Mesendoderm (in vitro differentiated cells): ENCODE measurements at regions not wholly inside any gene's neighbourhood (a gene's known extent, or its start where the extent isn't known, plus 50 kb on each side); places are given as distances from the start of the nearest gene placed in this dataset.

Experiments used
- DNase-seq: peaks from one replicate; pipeline ENCODE4 v3.0.0; 2013
- H2AK5ac ChIP-seq: 2 replicates; pipeline ENCODE4 v1.6.1; 2013; ENCODE audit warnings: low read length, inconsistent platforms
- H2BK120ac ChIP-seq: 2 replicates; pipeline ENCODE4 v1.6.1; 2013; ENCODE audit warnings: low read depth, mild to moderate bottlenecking, low read length, moderate library complexity, mixed read lengths
- H2BK15ac ChIP-seq: replicated peaks from 2 replicates; pipeline ENCODE4 v1.6.1; 2013; ENCODE audit warnings: low read depth, mild to moderate bottlenecking, moderate library complexity
- H2BK5ac ChIP-seq: 2 replicates; pipeline ENCODE4 v1.6.1; 2013; ENCODE audit warnings: low read length, inconsistent platforms
- H3K18ac ChIP-seq: 2 replicates; pipeline ENCODE4 v1.6.1; 2013; ENCODE audit warnings: mild to moderate bottlenecking, low read length, mixed read lengths
- H3K23ac ChIP-seq: one replicate; pipeline ENCODE4 v1.6.1; 2013; ENCODE audit warnings: low read length
- H3K27ac ChIP-seq: 2 replicates; pipeline ENCODE4 v1.5.1; 2013; ENCODE audit warnings: low read depth, mild to moderate bottlenecking, inconsistent platforms, low read length, moderate library complexity
- H3K27me3 ChIP-seq: 2 replicates; pipeline ENCODE4 v1.6.1; 2013; ENCODE audit warnings: low read length, control low read depth, mild to moderate bottlenecking, inconsistent platforms; ENCODE audit not compliant: insufficient read depth, poor library complexity
- H3K36me3 ChIP-seq: 2 replicates; pipeline ENCODE4 v1.6.1; 2013; ENCODE audit warnings: low read length, inconsistent platforms; ENCODE audit not compliant: control insufficient read depth, insufficient read depth
- H3K4ac ChIP-seq: one replicate; pipeline ENCODE4 v1.6.1; 2013; ENCODE audit warnings: low read depth, mild to moderate bottlenecking, low read length, moderate library complexity
- H3K4me1 ChIP-seq: 2 replicates; pipeline ENCODE4 v1.6.1; 2013; ENCODE audit warnings: low read depth, low read length, inconsistent platforms; ENCODE audit not compliant: control insufficient read depth
- H3K4me2 ChIP-seq: 2 replicates; pipeline ENCODE4 v1.6.1; 2013; ENCODE audit warnings: low read length
- H3K4me3 ChIP-seq: 2 replicates; pipeline ENCODE4 v1.5.1; 2013; ENCODE audit warnings: mild to moderate bottlenecking, low read length
- H3K56ac ChIP-seq: one replicate; pipeline ENCODE4 v1.6.1; 2013; ENCODE audit warnings: low read length
- H3K79me1 ChIP-seq: 2 replicates; pipeline ENCODE4 v1.6.1; 2013; ENCODE audit warnings: low read length, inconsistent platforms
- H3K79me2 ChIP-seq: 2 replicates; pipeline ENCODE4 v1.6.1; 2013; ENCODE audit warnings: mild to moderate bottlenecking, low read length; ENCODE audit not compliant: control insufficient read depth, insufficient read depth
- H3K9ac ChIP-seq: 2 replicates; pipeline ENCODE4 v1.6.1; 2013; ENCODE audit warnings: low read length, inconsistent platforms
- H4K5ac ChIP-seq: one replicate; pipeline ENCODE4 v1.6.1; 2013; ENCODE audit warnings: low read length
- H4K8ac ChIP-seq: one replicate; pipeline ENCODE4 v1.6.1; 2013; ENCODE audit warnings: low read depth, mild to moderate bottlenecking, control low read depth, low read length, moderate library complexity
- WGBS: extraction: QIAGEN DNeasy Blood & Tissue Kit; methylation state at CpG from one replicate; pipeline ENCODE4 v1.1.7; 2013; ENCODE audit warnings: low lambda C conversion rate, missing lambda C conversion rate; ENCODE audit not compliant: insufficient coverage; ENCODE audit errors: extremely low coverage; 5-methylcytosine and 5-hydroxymethylcytosine counted together

GRCh38 chr20:53829724-53830521 lies 236.3 kb upstream of the ZNF217 start:
- no peak overlapping the region for H3K4ac ChIP-seq
- no peaks in the 10 kb centered on the region for H3K79me1 ChIP-seq
- H3K23ac ChIP-seq, result no peak overlapping the region
- no peak overlapping the region for H3K27ac ChIP-seq
- no peak overlapping the region for H2BK120ac ChIP-seq
- H3K4me3 ChIP-seq, result no peak overlapping the region
- WGBS, result no CpG with 5 or more reads among the region's 5 CpGs
- no peaks in the 10 kb centered on the region for H3K79me2 ChIP-seq
- no peak overlapping the region for H2BK15ac ChIP-seq
- no peak overlapping the region for H4K8ac ChIP-seq
- no peak for DNase-seq
- no peaks in the 10 kb centered on the region for H3K36me3 ChIP-seq
- H3K4me2 ChIP-seq, result no peak overlapping the region
- H2AK5ac ChIP-seq, result no peak overlapping the region
- H3K27me3 ChIP-seq, result no peaks in the 10 kb centered on the region
- no peak overlapping the region for H2BK5ac ChIP-seq
- H3K9ac ChIP-seq, result no peak overlapping the region
- H4K5ac ChIP-seq, result no peak overlapping the region
- no peak overlapping the region for H3K56ac ChIP-seq
- H3K18ac ChIP-seq, result peak overlapping the region; percentile 18
- peaks cover 2% of the 10 kb centered on the region for H3K4me1 ChIP-seq

- H2AK5ac ChIP-seq, result no peak overlapping the region
- H4K5ac ChIP-seq, result no peak overlapping the region
- DNase-seq, result peak; percentile 73
- H3K4me1 ChIP-seq, result peaks cover 2% of the 10 kb centered on the region
- no peaks in the 10 kb centered on the region for H3K79me2 ChIP-seq
- no peak overlapping the region for H3K27ac ChIP-seq
- no CpG with 5 or more reads among the region's 8 CpGs for WGBS
- H3K27me3 ChIP-seq, result no peaks in the 10 kb centered on the region
- H4K8ac ChIP-seq, result no peak overlapping the region
- no peak overlapping the region for H3K9ac ChIP-seq
- no peak overlapping the region for H3K4ac ChIP-seq
- H3K23ac ChIP-seq, result no peak overlapping the region
- no peak overlapping the region for H2BK5ac ChIP-seq
- H3K79me1 ChIP-seq, result no peaks in the 10 kb centered on the region
- no peak overlapping the region for H2BK15ac ChIP-seq
- peak overlapping the region; percentile 60 for H3K18ac ChIP-seq
- H3K36me3 ChIP-seq, result no peaks in the 10 kb centered on the region
- no peak overlapping the region for H3K4me2 ChIP-seq
- H3K56ac ChIP-seq, result peak overlapping the region; percentile 73
- peak overlapping the region; percentile 61 for H2BK120ac ChIP-seq
- H3K4me3 ChIP-seq, result no peak overlapping the region
These were observed 235.7 kb upstream of the ZNF217 start for GRCh38 chr20:53829255-53829723.

DNA sequence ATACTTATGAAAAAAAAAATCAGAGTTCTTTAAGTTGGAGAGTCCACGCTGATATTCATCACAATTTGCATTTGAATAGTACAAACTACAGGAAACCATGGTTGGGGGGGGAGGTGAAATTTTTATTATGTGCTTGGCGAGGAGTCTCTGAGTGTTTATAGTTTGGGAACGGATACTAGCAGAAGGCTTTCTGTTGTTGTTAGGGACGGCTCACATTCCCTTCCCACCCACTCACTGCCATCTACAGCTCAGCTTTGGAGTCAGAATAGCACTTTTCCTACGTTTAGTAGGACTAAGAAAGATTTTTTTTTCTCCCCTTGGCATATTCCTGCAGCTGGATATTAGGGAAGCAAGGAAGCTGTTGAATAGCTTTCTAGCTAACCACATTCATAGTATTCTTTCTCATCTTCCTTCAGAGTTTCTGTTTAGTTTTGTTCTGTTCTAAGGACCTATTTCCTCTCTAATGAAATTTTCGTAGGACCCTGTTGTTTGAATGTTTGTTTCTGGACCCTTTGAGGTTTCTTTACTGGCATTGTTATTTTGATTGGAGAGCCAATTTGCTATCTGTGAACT lies 235.1 kb upstream of the ZNF217 start:
- Histone ChIP-seq H3K9ac (no peak overlapping the region), H3K4me1 (peaks cover 2% of the 10 kb centered on the region), H3K79me2 (no peaks in the 10 kb centered on the region), H4K5ac (no peak overlapping the region), H3K36me3 (no peaks in the 10 kb centered on the region), H3K27me3 (no peaks in the 10 kb centered on the region), H3K4ac (no peak overlapping the region), H3K27ac (no peak overlapping the region), H4K8ac (no peak overlapping the region), H3K79me1 (no peaks in the 10 kb centered on the region), H3K56ac (peak overlapping the region; percentile 73), H2BK15ac (no peak overlapping the region), H2BK120ac (peak overlapping the region; percentile 61), H3K18ac (peak overlapping the region; percentile 60), H3K4me2 (no peak overlapping the region), H2BK5ac (no peak overlapping the region), H3K23ac (no peak overlapping the region), H2AK5ac (no peak overlapping the region), H3K4me3 (no peak overlapping the region)
- peak; percentile 67 for DNase-seq
- no CpG with 5 or more reads among the region's 6 CpGs for WGBS

- no peak overlapping the region for H3K56ac ChIP-seq
- H2AK5ac ChIP-seq, result no peak overlapping the region
- no peak overlapping the region for H3K9ac ChIP-seq
- H2BK15ac ChIP-seq, result no peak overlapping the region
- no peaks in the 10 kb centered on the region for H3K27me3 ChIP-seq
- no peak overlapping the region for H3K18ac ChIP-seq
- no peaks in the 10 kb centered on the region for H3K79me1 ChIP-seq
- H3K4me3 ChIP-seq, result no peak overlapping the region
- H2BK120ac ChIP-seq, result no peak overlapping the region
- peak; percentile 12 for DNase-seq
- WGBS, result no CpG with 5 or more reads among the region's 5 CpGs
- peaks cover 2% of the 10 kb centered on the region for H3K4me1 ChIP-seq
- H3K4ac ChIP-seq, result no peak overlapping the region
- no peaks in the 10 kb centered on the region for H3K79me2 ChIP-seq
- no peak overlapping the region for H2BK5ac ChIP-seq
- H3K23ac ChIP-seq, result no peak overlapping the region
- no peak overlapping the region for H4K5ac ChIP-seq
- no peak overlapping the region for H3K4me2 ChIP-seq
- H3K36me3 ChIP-seq, result no peaks in the 10 kb centered on the region
- no peak overlapping the region for H4K8ac ChIP-seq
- H3K27ac ChIP-seq, result no peak overlapping the region
These were observed 234.5 kb upstream of the ZNF217 start for GRCh38 chr20:53828088-53828681.

- Histone ChIP-seq H2BK120ac (no peak overlapping the region), H3K9ac (no peak overlapping the region), H3K36me3 (no peaks in the 10 kb centered on the region), H3K79me1 (no peaks in the 10 kb centered on the region), H2AK5ac (no peak overlapping the region), H3K4me2 (no peak overlapping the region), H3K4me3 (no peak overlapping the region), H3K4me1 (peaks cover 2% of the 10 kb centered on the region), H2BK5ac (no peak overlapping the region), H4K8ac (no peak overlapping the region), H3K27ac (no peak overlapping the region), H3K4ac (no peak overlapping the region), H4K5ac (no peak overlapping the region), H3K27me3 (no peaks in the 10 kb centered on the region), H3K56ac (no peak overlapping the region), H3K23ac (no peak overlapping the region), H3K18ac (no peak overlapping the region), H3K79me2 (no peaks in the 10 kb centered on the region), H2BK15ac (no peak overlapping the region)
- DNase-seq, result no peak
- WGBS, result no CpG with 5 or more reads among the region's 4 CpGs
These were observed 233.9 kb upstream of the ZNF217 start for GRCh38 chr20:53827292-53828087.
